ENCODE measurements at regions not wholly inside any gene's neighbourhood (a gene's known extent, or its start where the extent isn't known, plus 50 kb on each side); places are given as distances from the start of the nearest gene placed in this dataset.

DNA sequence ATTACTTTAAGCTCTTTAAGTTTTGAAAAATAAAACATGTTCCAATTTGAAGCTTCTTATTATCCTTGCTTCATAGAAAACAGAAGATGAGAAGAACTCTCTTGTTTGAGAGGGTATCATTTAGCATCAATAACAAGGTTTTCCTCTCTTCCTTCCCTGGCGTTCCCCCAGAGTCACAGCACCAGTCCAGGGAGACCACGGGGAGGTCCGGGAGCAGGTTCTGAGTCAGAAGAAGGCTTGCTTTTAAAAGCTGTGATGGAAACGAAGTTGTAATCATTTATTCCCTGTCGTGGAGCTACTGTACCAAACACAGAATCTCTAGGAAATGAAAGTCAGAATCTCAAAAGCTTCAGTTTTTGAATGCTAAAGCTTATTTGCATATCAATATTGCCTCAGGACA is 174.0 kb upstream of the LSM14A start:
- Mint-ChIP-seq H3K4me1 (ENCODE audit: unreplicated experiment) (no peaks in the 10 kb centered on the region), H3K9me3 (peaks cover 2% of the 10 kb centered on the region), H3K27me3 (peaks cover 5% of the 10 kb centered on the region), H3K27ac (no peak overlapping the region), H3K4me3 (no peak overlapping the region), H3K36me3 (no peaks in the 10 kb centered on the region)
- DNase-seq (ENCODE audit: extremely low spot score, unreplicated experiment), result no peak
- TF ChIP-seq, protein P1, sequence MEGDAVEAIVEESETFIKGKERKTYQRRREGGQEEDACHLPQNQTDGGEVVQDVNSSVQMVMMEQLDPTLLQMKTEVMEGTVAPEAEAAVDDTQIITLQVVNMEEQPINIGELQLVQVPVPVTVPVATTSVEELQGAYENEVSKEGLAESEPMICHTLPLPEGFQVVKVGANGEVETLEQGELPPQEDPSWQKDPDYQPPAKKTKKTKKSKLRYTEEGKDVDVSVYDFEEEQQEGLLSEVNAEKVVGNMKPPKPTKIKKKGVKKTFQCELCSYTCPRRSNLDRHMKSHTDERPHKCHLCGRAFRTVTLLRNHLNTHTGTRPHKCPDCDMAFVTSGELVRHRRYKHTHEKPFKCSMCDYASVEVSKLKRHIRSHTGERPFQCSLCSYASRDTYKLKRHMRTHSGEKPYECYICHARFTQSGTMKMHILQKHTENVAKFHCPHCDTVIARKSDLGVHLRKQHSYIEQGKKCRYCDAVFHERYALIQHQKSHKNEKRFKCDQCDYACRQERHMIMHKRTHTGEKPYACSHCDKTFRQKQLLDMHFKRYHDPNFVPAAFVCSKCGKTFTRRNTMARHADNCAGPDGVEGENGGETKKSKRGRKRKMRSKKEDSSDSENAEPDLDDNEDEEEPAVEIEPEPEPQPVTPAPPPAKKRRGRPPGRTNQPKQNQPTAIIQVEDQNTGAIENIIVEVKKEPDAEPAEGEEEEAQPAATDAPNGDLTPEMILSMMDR (conservative IDR thresholded peaks at IDR 0.05), result no peak

DNA sequence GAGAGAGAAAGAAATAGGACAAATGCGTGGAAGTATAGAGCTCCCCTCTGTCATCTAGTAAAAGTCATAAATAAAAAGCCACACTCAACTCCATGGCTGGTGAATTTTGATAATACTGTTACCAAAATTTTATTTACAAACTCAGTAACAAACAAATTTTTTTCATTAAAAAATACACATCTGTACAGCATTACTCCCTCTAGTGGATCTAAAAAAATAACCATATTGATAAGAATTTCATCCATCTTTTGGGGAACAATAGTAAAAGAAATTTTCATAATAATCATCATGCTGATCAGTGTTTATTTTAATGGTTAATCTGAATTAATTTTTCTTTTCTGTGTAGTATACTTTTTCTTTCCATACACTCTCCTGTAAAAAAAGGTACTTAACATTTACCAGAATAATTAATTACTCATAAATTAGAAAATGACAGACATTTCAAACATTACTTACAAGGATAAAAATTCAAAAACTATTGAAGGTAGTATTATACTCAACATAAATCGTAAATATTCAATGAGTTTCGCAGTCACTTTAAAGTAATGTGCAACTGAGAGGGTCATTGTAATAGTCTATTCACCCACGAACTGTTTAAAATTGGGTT is 173.5 kb upstream of the LSM14A start:
- TF ChIP-seq, protein P1 (conservative IDR thresholded peaks at IDR 0.05), result peak; percentile 77
- H3K4me3 Mint-ChIP-seq, result no peak overlapping the region
- DNase-seq (ENCODE audit: extremely low spot score, unreplicated experiment), result no peak
- no peaks in the 10 kb centered on the region for H3K9me3 Mint-ChIP-seq
- peaks cover 5% of the 10 kb centered on the region for H3K27me3 Mint-ChIP-seq
- no peaks in the 10 kb centered on the region for H3K4me1 Mint-ChIP-seq (ENCODE audit: unreplicated experiment)
- no peak overlapping the region for H3K27ac Mint-ChIP-seq
- H3K36me3 Mint-ChIP-seq, result no peaks in the 10 kb centered on the region

DNA sequence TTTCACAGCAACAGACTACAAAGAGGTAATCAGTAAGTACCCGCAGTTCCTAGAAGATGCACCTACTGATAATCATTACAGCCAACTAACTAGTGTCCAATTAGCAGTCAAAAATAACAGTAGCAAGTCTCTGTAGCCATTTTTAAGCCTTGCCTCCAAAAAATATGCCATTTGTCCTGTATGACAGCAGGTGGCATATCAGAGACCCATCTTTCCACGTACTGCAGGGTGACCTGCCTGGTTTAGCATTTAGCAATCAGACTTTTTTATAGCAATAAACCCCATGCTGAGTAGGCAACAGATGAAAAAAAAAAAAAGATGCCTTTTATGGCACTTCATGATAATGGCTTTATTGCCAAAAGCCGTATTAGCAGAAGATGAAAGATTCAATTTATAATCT is 155.3 kb upstream of the LSM14A start:
- no peak for DNase-seq (ENCODE audit: extremely low spot score, unreplicated experiment)
- TF ChIP-seq, protein P1 (conservative IDR thresholded peaks at IDR 0.05), result no peak
- peaks cover 18% of the 10 kb centered on the region for H3K27me3 Mint-ChIP-seq
- H3K4me3 Mint-ChIP-seq, result no peak overlapping the region
- peaks cover 4% of the 10 kb centered on the region for H3K9me3 Mint-ChIP-seq
- H3K4me1 Mint-ChIP-seq (ENCODE audit: unreplicated experiment), result no peaks in the 10 kb centered on the region
- H3K36me3 Mint-ChIP-seq, result no peaks in the 10 kb centered on the region
- no peak overlapping the region for H3K27ac Mint-ChIP-seq

DNA sequence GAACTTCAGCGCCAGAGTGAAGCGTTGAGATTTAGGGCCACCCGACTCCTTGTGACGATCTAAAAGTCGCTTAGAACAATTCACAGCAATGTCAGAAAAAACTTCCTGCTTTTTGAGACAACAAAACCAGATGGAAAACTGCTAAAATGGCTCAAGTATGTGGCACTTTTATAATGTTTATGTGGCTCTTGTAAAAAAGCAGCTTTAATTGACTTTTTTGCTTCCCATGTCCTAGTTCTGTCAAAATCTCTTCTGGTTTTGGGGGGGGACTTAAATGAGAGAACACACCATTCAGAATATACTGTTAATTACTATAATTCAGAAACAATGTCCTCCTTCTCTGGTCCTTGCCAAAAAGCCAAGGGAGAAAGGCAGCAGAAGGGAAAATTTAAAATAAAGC is 154.7 kb upstream of the LSM14A start:
- Mint-ChIP-seq H3K4me3 (no peak overlapping the region), H3K9me3 (peaks cover 5% of the 10 kb centered on the region), H3K4me1 (ENCODE audit: unreplicated experiment) (no peaks in the 10 kb centered on the region), H3K36me3 (no peaks in the 10 kb centered on the region), H3K27me3 (peaks cover 18% of the 10 kb centered on the region), H3K27ac (no peak overlapping the region)
- DNase-seq (ENCODE audit: extremely low spot score, unreplicated experiment), result no peak
- TF ChIP-seq, protein P1 (conservative IDR thresholded peaks at IDR 0.05), result no peak

DNA sequence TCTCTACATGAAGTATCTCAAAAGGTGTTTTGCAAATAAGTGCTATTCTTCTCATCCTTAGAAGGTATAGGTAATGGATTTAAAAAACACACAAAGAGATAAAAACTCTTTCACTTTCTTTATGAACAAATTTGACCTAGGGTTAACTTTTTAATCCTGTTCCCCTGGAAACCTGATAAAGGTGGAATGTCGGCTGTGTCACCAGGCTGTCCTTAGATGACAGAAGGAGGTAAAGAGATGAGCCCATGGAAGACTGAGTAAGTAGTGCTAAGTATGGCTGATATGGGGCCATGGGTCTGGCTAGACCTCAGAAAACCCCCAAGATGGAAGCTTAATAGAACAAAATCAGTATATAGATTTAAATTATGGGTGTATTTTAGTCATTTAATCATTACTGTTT is 153.8 kb upstream of the LSM14A start:
- Mint-ChIP-seq H3K4me1 (ENCODE audit: unreplicated experiment) (no peaks in the 10 kb centered on the region), H3K4me3 (no peak overlapping the region), H3K27ac (no peak overlapping the region), H3K27me3 (peaks cover 21% of the 10 kb centered on the region), H3K9me3 (peaks cover 9% of the 10 kb centered on the region), H3K36me3 (no peaks in the 10 kb centered on the region)
- TF ChIP-seq, protein P1 (conservative IDR thresholded peaks at IDR 0.05), result no peak
- no peak for DNase-seq (ENCODE audit: extremely low spot score, unreplicated experiment)

DNA sequence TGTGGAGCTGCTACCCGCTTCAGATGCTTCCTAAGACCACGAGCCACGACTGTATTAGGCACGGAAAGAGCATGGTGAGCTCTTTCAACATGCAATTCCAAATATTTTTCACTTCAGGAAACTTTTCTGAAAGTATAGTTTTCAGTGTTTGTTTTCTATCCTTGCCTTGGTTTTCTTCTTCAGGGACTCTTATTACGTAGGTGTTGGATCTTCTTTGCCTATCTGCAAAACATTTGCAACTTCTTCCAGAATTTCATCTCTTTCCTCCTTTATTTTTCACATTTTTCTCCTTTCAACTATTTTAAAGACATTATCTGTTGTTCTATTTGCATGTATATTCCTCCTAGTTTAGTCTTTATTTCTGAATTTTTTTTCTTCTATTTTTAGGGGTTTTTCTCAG is 148.9 kb upstream of the LSM14A start:
- Mint-ChIP-seq H3K9me3 (peaks cover 11% of the 10 kb centered on the region), H3K27me3 (peaks cover 12% of the 10 kb centered on the region), H3K36me3 (no peaks in the 10 kb centered on the region), H3K4me3 (no peak overlapping the region), H3K4me1 (ENCODE audit: unreplicated experiment) (no peaks in the 10 kb centered on the region), H3K27ac (no peak overlapping the region)
- TF ChIP-seq, protein P1 (conservative IDR thresholded peaks at IDR 0.05), result no peak
- no peak for DNase-seq (ENCODE audit: extremely low spot score, unreplicated experiment)

Measured in type B pancreatic cell (in vitro differentiated cells).